NCI-H2029 (cell line): ENCODE measurements at regions not wholly inside any gene's neighbourhood (a gene's known extent, or its start where the extent isn't known, plus 50 kb on each side); places are given as distances from the start of the nearest gene placed in this dataset.

Source experiments
- DNase-seq: peaks from one replicate; lab custom pipeline; 2025; lab: John Stamatoyannopoulos, UW

- no peak for DNase-seq
Observed at GRCh38 chr1:96291468-96291867, 430.1 kb upstream of the PTBP2 start.

- no peak for DNase-seq
Observed at GRCh38 chr1:96292141-96292540, 429.4 kb upstream of the PTBP2 start.

GRCh38 chr1:96296991-96297390 is 424.6 kb upstream of the PTBP2 start:
- no peak for DNase-seq

GRCh38 chr1:96306809-96307560 is 414.6 kb upstream of the PTBP2 start:
- no peak for DNase-seq

GRCh38 chr1:96308314-96308713 is 413.3 kb upstream of the PTBP2 start:
- no peak for DNase-seq

- DNase-seq: no peak
Observed at GRCh38 chr1:96309783-96310182, 411.8 kb upstream of the PTBP2 start.

GRCh38 chr1:96313216-96313615 is 408.4 kb upstream of the PTBP2 start:
- no peak for DNase-seq

- DNase-seq: no peak
Observed at GRCh38 chr1:96329121-96329520, 392.5 kb upstream of the PTBP2 start.

- DNase-seq: no peak
Observed at GRCh38 chr1:96331596-96331995, 390.0 kb upstream of the PTBP2 start.

- DNase-seq: no peak
Observed at GRCh38 chr1:96333522-96334235, 387.9 kb upstream of the PTBP2 start.

GRCh38 chr1:96334236-96334557 is 387.4 kb upstream of the PTBP2 start:
- DNase-seq: no peak

- no peak for DNase-seq
Observed at GRCh38 chr1:96338622-96339021, 383.0 kb upstream of the PTBP2 start.

- DNase-seq: no peak
Observed at GRCh38 chr1:96340686-96341085, 380.9 kb upstream of the PTBP2 start.

- DNase-seq: no peak
Observed at GRCh38 chr1:96346719-96347118, 374.9 kb upstream of the PTBP2 start.

- no peak for DNase-seq
Observed at GRCh38 chr1:96349896-96350295, 371.7 kb upstream of the PTBP2 start.

- no peak for DNase-seq
Observed at GRCh38 chr1:96352733-96353132, 368.9 kb upstream of the PTBP2 start.

GRCh38 chr1:96355521-96355920 is 366.1 kb upstream of the PTBP2 start:
- DNase-seq: no peak

GRCh38 chr1:96355961-96356360 is 365.6 kb upstream of the PTBP2 start:
- no peak for DNase-seq

GRCh38 chr1:96357141-96357765 is 364.3 kb upstream of the PTBP2 start:
- DNase-seq: no peak

- DNase-seq: no peak
Observed at GRCh38 chr1:96358057-96358456, 363.5 kb upstream of the PTBP2 start.

GRCh38 chr1:96360036-96360795 is 361.4 kb upstream of the PTBP2 start:
- no peak for DNase-seq

- no peak for DNase-seq
Observed at GRCh38 chr1:96361271-96361856, 360.2 kb upstream of the PTBP2 start.
